WTC11 (cell line): ENCODE measurements at regions not wholly inside any gene's neighbourhood (a gene's known extent, or its start where the extent isn't known, plus 50 kb on each side); places are given as distances from the start of the nearest gene placed in this dataset.

Experiments used
- ATAC-seq: fragments of 200-7000 bp; cut with Tn5 transposase; 2 replicates; pipeline ENCODE4 v1.10.0; 2021; ENCODE audit warnings: mild to moderate bottlenecking, moderate library complexity
- CTCF ChIA-PET: fragments of 300-600 bp; sonication (Branson Sonifier 250); formaldehyde crosslinking; loops from one replicate; lab custom pipeline; 2021; ENCODE audit warnings: antibody characterized with exemption; lab: Charles Lee
- POLR2A ChIA-PET: fragments of 350-600 bp; sonication (Branson Sonifier 250); formaldehyde crosslinking; loops from one replicate; lab custom pipeline; 2021; ENCODE audit warnings: antibody characterized with exemption; lab: Charles Lee
- DNase-seq: peaks from one replicate; pipeline ENCODE4 v3.0.0; 2021; ENCODE audit warnings: low spot score
- H3K27ac Mint-ChIP-seq: 2 replicates; pipeline ENCODE4 v1.8.0; 2021; ENCODE audit warnings: mixed read lengths
- H3K27me3 Mint-ChIP-seq: 2 replicates; pipeline ENCODE4 v1.8.0; 2021; ENCODE audit warnings: low read depth, mild to moderate bottlenecking, moderate library complexity, mixed read lengths
- H3K36me3 Mint-ChIP-seq: 2 replicates; pipeline ENCODE4 v1.8.0; 2021; ENCODE audit warnings: mixed read lengths
- H3K4me1 Mint-ChIP-seq: 2 replicates; pipeline ENCODE4 v1.8.0; 2022; ENCODE audit warnings: mixed read lengths
- H3K4me3 Mint-ChIP-seq: 2 replicates; pipeline ENCODE4 v1.8.0; 2021; ENCODE audit warnings: mild to moderate bottlenecking, moderate library complexity, mixed read lengths
- H3K9me3 Mint-ChIP-seq: 2 replicates; pipeline ENCODE4 v1.8.0; 2021; ENCODE audit warnings: mixed read lengths
- CREB1 ChIP-seq: sonication (generic); formaldehyde crosslinking; IDR thresholded peaks from 2 replicates; pipeline ENCODE4 v1.8.0; 2023; ENCODE audit warnings: mild to moderate bottlenecking, missing genetic modification reagents
- ERG ChIP-seq: fragments of 250-450 bp; sonication (Bioruptor Pico); IDR thresholded peaks from 2 replicates; pipeline ENCODE4 v1.8.0; 2021; ENCODE audit warnings: mild to moderate bottlenecking
- GABPB1 ChIP-seq: sonication (generic); formaldehyde crosslinking; IDR thresholded peaks from 2 replicates; pipeline ENCODE4 v1.8.1; 2023; ENCODE audit warnings: mild to moderate bottlenecking, missing genetic modification reagents
- JAZF1 ChIP-seq: fragments of 250-450 bp; sonication (Bioruptor Pico); IDR thresholded peaks from 2 replicates; pipeline ENCODE4 v1.9.0; 2021; ENCODE audit warnings: moderate library complexity, mild to moderate bottlenecking, inconsistent platforms
- JUN ChIP-seq: sonication (generic); formaldehyde crosslinking; IDR thresholded peaks from 2 replicates; pipeline ENCODE4 v1.8.0; 2023; ENCODE audit warnings: mild to moderate bottlenecking, missing genetic modification reagents
- NFATC4 ChIP-seq: fragments of 250-450 bp; sonication (Bioruptor Pico); IDR thresholded peaks from 2 replicates; pipeline ENCODE4 v1.9.0; 2021; ENCODE audit warnings: mild to moderate bottlenecking
- NFE2L1 ChIP-seq: sonication (generic); formaldehyde crosslinking; IDR thresholded peaks from 2 replicates; pipeline ENCODE4 v1.8.1; 2023; ENCODE audit warnings: missing genetic modification reagents
- NFYB ChIP-seq: sonication (generic); formaldehyde crosslinking; conservative IDR thresholded peaks from 2 replicates; pipeline ENCODE4 v1.8.0; 2022; ENCODE audit warnings: low read depth, missing genetic modification reagents
- NR1H2 ChIP-seq: sonication (generic); formaldehyde crosslinking; IDR thresholded peaks from 2 replicates; pipeline ENCODE4 v1.9.0; 2021; ENCODE audit warnings: mild to moderate bottlenecking, moderate library complexity, missing genetic modification reagents
- NR3C1 ChIP-seq: sonication (generic); formaldehyde crosslinking; conservative IDR thresholded peaks from 2 replicates; pipeline ENCODE4 v1.8.1; 2023; ENCODE audit warnings: low read depth, mild to moderate bottlenecking, missing genetic modification reagents
- OVOL2 ChIP-seq: fragments of 250-450 bp; sonication (Bioruptor Pico); IDR thresholded peaks from 2 replicates; pipeline ENCODE4 v1.9.0; 2021; ENCODE audit warnings: mild to moderate bottlenecking, borderline replicate concordance
- RORB ChIP-seq: fragments of 250-450 bp; sonication (Bioruptor Pico); IDR thresholded peaks from 2 replicates; pipeline ENCODE4 v1.9.0; 2021; ENCODE audit warnings: mild to moderate bottlenecking
- SMAD4 ChIP-seq: sonication (generic); formaldehyde crosslinking; IDR thresholded peaks from 2 replicates; pipeline ENCODE4 v1.8.0; 2022; ENCODE audit warnings: mild to moderate bottlenecking, missing genetic modification reagents
- TP53 ChIP-seq: sonication (generic); formaldehyde crosslinking; IDR thresholded peaks from 2 replicates; pipeline ENCODE4 v1.8.1; 2023; ENCODE audit warnings: mild to moderate bottlenecking, missing genetic modification reagents
- USF1 ChIP-seq: sonication (generic); formaldehyde crosslinking; IDR thresholded peaks from 2 replicates; pipeline ENCODE4 v1.8.0; 2022; ENCODE audit warnings: mild to moderate bottlenecking, missing genetic modification reagents
- ZBTB21 ChIP-seq: sonication (generic); formaldehyde crosslinking; IDR thresholded peaks from 2 replicates; pipeline ENCODE4 v1.8.1; 2023; ENCODE audit warnings: mild to moderate bottlenecking, missing genetic modification reagents, borderline replicate concordance
- ZNF121 ChIP-seq: sonication (generic); formaldehyde crosslinking; IDR thresholded peaks from 2 replicates; pipeline ENCODE4 v1.8.0; 2023; ENCODE audit warnings: missing genetic modification reagents
- ZNF138 ChIP-seq: sonication (generic); formaldehyde crosslinking; conservative IDR thresholded peaks from 2 replicates; pipeline ENCODE4 v1.8.1; 2022; ENCODE audit warnings: mild to moderate bottlenecking, moderate library complexity, missing genetic modification reagents
- ZNF317 ChIP-seq: sonication (generic); formaldehyde crosslinking; IDR thresholded peaks from 2 replicates; pipeline ENCODE4 v1.8.1; 2023; ENCODE audit warnings: low read depth, mild to moderate bottlenecking, moderate library complexity, missing genetic modification reagents, borderline replicate concordance
- ZNF671 ChIP-seq: fragments of 250-450 bp; sonication (Bioruptor Pico); IDR thresholded peaks from 2 replicates; pipeline ENCODE4 v1.8.0; 2021; ENCODE audit warnings: mild to moderate bottlenecking
- TF ChIP-seq, protein P1 (sequence below): sonication (generic); formaldehyde crosslinking; IDR thresholded peaks from 2 replicates; pipeline ENCODE4 v1.8.1; 2023; ENCODE audit warnings: mild to moderate bottlenecking, missing genetic modification reagents, moderate library complexity
- TF ChIP-seq, protein P2 (sequence below): fragments of 250-450 bp; sonication (Bioruptor Pico); IDR thresholded peaks from 2 replicates; pipeline ENCODE4 v1.9.0; 2021; ENCODE audit warnings: mild to moderate bottlenecking, borderline replicate concordance
- TF ChIP-seq, protein P3 (sequence below): sonication (generic); formaldehyde crosslinking; IDR thresholded peaks from 2 replicates; pipeline ENCODE4 v1.8.1; 2022; ENCODE audit warnings: mild to moderate bottlenecking, missing genetic modification reagents, moderate library complexity, borderline replicate concordance

DNA sequence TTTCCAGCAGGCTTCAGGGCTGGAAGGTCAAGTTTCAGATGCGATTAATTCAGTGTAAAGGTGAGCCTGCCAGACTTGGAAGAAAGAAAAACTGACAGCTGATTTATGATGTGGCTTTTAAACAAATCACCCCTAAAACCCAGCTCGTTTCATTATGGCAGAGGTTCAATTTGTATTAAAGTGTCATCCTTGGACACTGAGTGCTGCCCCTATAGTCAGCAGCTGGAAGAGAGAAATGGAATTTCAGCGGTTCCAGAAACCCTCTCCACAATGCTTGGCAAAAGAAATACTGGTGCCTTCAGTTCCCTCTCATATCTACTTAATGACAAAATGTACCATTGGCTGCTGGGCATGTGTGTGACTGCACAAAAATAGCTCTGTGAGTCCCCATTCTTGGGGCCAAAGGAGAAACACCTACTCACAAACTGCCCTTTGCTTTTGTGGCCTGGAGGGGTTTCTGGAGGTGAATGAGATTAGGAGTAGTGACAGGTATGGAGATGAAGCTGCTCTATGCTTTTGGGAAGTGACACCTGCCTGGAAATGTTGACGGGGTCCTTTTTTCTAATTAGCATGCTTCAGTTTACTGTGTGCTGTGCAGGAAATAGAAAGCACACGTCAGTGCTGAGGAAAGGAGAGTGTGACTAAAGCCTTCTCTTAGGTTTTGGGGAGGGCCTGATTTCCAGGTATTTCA, 95.1 kb upstream of the TSPAN2 start:
- H3K9me3 Mint-ChIP-seq, result peaks cover 4% of the 10 kb centered on the region; the same call in 1 of the 2 replicates
- H3K27ac Mint-ChIP-seq, result no peak overlapping the region
- TF ChIP-seq, protein P1, sequence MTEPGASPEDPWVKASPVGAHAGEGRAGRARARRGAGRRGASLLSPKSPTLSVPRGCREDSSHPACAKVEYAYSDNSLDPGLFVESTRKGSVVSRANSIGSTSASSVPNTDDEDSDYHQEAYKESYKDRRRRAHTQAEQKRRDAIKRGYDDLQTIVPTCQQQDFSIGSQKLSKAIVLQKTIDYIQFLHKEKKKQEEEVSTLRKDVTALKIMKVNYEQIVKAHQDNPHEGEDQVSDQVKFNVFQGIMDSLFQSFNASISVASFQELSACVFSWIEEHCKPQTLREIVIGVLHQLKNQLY (CRISPR knock-in tag), result no peak
- TF ChIP-seq SMAD4 (CRISPR knock-in tag), result no peak
- TF ChIP-seq RORB (CRISPR knock-in tag), result no peak
- no peak for TF ChIP-seq NR1H2 (CRISPR knock-in tag)
- ATAC-seq (no peak), DNase-seq (no peak)
- H3K36me3 Mint-ChIP-seq, result no peaks in the 10 kb centered on the region
- no peak overlapping the region for H3K4me3 Mint-ChIP-seq
- H3K27me3 Mint-ChIP-seq, result no peaks in the 10 kb centered on the region
- peaks cover 6% of the 10 kb centered on the region for H3K4me1 Mint-ChIP-seq
- ChIA-PET POLR2A (no interaction called here), CTCF (interaction anchor here (1.5 to 3.4 kb wide), 6 partner anchors 46 to 411 kb away, joined by 3 to 29 read pairs (median 8); no protein-coding TSS in a partner anchor)

DNA sequence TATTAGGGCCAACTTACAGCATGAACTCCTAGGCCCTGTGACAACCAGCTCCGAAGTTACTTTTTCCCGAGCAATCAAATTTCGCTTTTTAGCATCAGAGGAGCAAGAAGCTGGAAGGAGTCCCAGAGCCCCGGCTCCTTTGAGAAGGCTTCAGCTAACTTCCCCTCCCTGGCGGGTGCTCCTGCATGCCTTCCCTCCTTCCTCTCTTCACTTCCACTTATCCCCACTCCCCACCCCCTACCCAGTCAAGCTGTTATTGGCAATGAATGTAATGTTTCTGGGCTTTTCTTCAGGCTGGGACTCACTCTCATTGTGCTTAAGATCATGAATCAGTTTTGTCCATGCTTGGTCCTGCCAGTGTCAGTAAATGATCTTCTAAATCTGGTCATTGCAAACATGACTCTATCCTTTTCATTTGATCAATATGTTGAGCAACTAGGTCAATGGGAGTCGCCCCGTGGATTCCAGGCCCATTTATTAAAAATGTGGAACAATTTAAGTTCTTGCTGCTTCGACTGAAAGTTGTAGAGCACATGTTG, 94.5 kb upstream of the TSPAN2 start:
- Mint-ChIP-seq H3K36me3 (no peaks in the 10 kb centered on the region), H3K27ac (no peak overlapping the region), H3K27me3 (no peaks in the 10 kb centered on the region), H3K4me1 (0 out of 2 replicates have a peak, but pooled peaks cover under 1% of the 10 kb centered on the region), H3K9me3 (peaks cover 4% of the 10 kb centered on the region; the same call in 1 of the 2 replicates), H3K4me3 (no peak overlapping the region)
- no peak for DNase-seq
- TF ChIP-seq, protein P2, sequence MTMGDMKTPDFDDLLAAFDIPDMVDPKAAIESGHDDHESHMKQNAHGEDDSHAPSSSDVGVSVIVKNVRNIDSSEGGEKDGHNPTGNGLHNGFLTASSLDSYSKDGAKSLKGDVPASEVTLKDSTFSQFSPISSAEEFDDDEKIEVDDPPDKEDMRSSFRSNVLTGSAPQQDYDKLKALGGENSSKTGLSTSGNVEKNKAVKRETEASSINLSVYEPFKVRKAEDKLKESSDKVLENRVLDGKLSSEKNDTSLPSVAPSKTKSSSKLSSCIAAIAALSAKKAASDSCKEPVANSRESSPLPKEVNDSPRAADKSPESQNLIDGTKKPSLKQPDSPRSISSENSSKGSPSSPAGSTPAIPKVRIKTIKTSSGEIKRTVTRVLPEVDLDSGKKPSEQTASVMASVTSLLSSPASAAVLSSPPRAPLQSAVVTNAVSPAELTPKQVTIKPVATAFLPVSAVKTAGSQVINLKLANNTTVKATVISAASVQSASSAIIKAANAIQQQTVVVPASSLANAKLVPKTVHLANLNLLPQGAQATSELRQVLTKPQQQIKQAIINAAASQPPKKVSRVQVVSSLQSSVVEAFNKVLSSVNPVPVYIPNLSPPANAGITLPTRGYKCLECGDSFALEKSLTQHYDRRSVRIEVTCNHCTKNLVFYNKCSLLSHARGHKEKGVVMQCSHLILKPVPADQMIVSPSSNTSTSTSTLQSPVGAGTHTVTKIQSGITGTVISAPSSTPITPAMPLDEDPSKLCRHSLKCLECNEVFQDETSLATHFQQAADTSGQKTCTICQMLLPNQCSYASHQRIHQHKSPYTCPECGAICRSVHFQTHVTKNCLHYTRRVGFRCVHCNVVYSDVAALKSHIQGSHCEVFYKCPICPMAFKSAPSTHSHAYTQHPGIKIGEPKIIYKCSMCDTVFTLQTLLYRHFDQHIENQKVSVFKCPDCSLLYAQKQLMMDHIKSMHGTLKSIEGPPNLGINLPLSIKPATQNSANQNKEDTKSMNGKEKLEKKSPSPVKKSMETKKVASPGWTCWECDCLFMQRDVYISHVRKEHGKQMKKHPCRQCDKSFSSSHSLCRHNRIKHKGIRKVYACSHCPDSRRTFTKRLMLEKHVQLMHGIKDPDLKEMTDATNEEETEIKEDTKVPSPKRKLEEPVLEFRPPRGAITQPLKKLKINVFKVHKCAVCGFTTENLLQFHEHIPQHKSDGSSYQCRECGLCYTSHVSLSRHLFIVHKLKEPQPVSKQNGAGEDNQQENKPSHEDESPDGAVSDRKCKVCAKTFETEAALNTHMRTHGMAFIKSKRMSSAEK (CRISPR knock-in tag), result no peak
- no peak for TF ChIP-seq ERG (CRISPR knock-in tag)
- TF ChIP-seq NR1H2 (CRISPR knock-in tag), result no peak
- no peak for TF ChIP-seq ZNF121 (CRISPR knock-in tag)
- TF ChIP-seq JAZF1, result no peak
- TF ChIP-seq, protein P3, sequence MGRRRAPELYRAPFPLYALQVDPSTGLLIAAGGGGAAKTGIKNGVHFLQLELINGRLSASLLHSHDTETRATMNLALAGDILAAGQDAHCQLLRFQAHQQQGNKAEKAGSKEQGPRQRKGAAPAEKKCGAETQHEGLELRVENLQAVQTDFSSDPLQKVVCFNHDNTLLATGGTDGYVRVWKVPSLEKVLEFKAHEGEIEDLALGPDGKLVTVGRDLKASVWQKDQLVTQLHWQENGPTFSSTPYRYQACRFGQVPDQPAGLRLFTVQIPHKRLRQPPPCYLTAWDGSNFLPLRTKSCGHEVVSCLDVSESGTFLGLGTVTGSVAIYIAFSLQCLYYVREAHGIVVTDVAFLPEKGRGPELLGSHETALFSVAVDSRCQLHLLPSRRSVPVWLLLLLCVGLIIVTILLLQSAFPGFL (CRISPR knock-in tag), result no peak
- TF ChIP-seq ZNF138, result no peak
- no peak for TF ChIP-seq OVOL2
- no peak for TF ChIP-seq JUN (CRISPR knock-in tag)
- TF ChIP-seq NFATC4 (CRISPR knock-in tag), result no peak
- ChIA-PET POLR2A (no interaction called here), CTCF (interaction anchor here (1.5 to 3.4 kb wide), 7 partner anchors 41 to 412 kb away, joined by 3 to 29 read pairs (median 8); no protein-coding TSS in a partner anchor)
- ATAC-seq, result no peak

DNA sequence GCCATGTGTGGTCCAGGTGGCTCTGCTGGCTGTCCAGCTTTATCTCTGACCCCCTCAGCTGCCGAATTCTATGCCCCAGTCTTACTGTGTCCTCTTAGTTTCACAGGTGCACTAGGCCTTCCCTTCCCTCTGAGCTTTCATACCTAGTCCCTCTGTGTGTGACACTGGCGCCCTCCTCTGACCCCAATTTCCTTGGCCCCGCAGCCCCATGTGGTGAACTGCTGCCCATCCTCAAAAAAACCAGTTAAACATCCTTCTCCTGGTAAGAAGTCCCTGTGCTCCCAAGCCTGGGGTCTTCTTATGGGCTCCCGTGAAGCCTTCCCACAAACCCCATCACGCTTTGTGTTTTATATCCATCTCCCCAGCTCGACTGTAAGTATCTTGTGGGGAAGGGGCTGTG, 93.9 kb upstream of the TSPAN2 start:
- peak; percentile 60 for DNase-seq
- TF ChIP-seq ZBTB21 (CRISPR knock-in tag) (no peak), TP53 (CRISPR knock-in tag) (no peak), CREB1 (CRISPR knock-in tag) (no peak), ZNF317 (no peak), NFYB (CRISPR knock-in tag) (no peak), GABPB1 (CRISPR knock-in tag) (no peak), NFATC4 (CRISPR knock-in tag) (no peak), USF1 (CRISPR knock-in tag) (no peak), NR3C1 (CRISPR knock-in tag) (no peak), ZNF671 (CRISPR knock-in tag) (no peak), NFE2L1 (CRISPR knock-in tag) (no peak)
- TF ChIP-seq, protein P1 (CRISPR knock-in tag), result no peak
- POLR2A ChIA-PET, result no interaction called here
- peaks cover 4% of the 10 kb centered on the region; the same call in 1 of the 2 replicates for H3K9me3 Mint-ChIP-seq
- no peaks in the 10 kb centered on the region for H3K27me3 Mint-ChIP-seq
- ATAC-seq, result peak; percentile 91
- CTCF ChIA-PET, result interaction anchor here (0.6 to 3.4 kb wide), 12 partner anchors 37 to 412 kb away, joined by 3 to 29 read pairs (median 5); partner anchors contain the start of gene TSPAN2
- no peaks in the 10 kb centered on the region for H3K36me3 Mint-ChIP-seq
- H3K4me3 Mint-ChIP-seq, result no peak overlapping the region
- no peaks in the 10 kb centered on the region for H3K4me1 Mint-ChIP-seq
- no peak overlapping the region for H3K27ac Mint-ChIP-seq
